HL-60/S4 treated with retinoic acid at 250 ng/mL for 4 days and 3 days (cell line): ENCODE measurements at regions not wholly inside any gene's neighbourhood (a gene's known extent, or its start where the extent isn't known, plus 50 kb on each side); places are given as distances from the start of the nearest gene placed in this dataset.
"Not testable (repeated sequence)": the region's sequence is repeated elsewhere in the genome, so short reads cannot be mapped to it uniquely, and the experiment has no call there.

ENCODE experiments used
- in situ Hi-C: fragments of 300-500 bp; cut with MboI; formaldehyde crosslinking; loops from 2 replicates; pipeline ENCODE4 v1.7.0; 2022; ENCODE audit warnings: low sequenced_read_pairs

DNA sequence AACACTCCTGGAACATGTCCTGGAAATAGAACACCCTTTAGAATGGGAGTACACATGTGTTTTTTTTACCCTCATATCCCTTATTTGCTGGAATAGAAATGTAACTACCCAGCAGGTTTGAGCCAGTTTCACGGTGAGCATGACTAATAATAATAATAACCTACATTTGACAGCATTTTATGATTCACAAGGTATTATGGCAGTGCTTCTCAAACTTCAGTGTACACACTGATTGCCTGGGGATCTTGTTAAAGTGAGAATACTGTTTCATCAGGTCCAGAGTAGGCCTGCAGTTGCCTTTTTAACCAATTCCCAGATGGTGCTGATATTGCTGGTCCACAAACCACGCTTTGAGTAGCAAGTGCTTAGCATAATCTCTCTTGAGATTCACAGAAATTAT lies 63.9 kb downstream of the NFKBIZ start:
- in situ Hi-C loops: no loop called here

DNA sequence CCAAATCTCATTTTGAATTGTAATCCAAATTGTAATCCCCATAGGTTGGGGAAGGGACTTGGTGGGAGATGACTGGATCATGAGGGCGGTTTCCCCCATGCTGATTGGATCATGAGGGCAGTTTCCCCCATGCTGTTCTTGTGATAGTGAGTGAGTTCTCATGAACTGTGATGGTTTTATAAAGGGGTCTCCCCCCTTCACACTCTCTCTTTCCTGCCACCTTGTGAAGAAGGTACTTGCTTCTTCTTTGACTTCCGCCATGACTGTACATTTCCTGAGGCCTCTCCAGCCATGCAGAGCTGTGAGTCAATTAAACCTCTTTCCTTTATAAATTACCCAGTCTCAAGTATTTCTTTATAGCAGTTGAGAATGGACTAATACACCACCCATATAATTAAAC lies 68.4 kb downstream of the NFKBIZ start:
- in situ Hi-C loops: not testable (repeated sequence)

DNA sequence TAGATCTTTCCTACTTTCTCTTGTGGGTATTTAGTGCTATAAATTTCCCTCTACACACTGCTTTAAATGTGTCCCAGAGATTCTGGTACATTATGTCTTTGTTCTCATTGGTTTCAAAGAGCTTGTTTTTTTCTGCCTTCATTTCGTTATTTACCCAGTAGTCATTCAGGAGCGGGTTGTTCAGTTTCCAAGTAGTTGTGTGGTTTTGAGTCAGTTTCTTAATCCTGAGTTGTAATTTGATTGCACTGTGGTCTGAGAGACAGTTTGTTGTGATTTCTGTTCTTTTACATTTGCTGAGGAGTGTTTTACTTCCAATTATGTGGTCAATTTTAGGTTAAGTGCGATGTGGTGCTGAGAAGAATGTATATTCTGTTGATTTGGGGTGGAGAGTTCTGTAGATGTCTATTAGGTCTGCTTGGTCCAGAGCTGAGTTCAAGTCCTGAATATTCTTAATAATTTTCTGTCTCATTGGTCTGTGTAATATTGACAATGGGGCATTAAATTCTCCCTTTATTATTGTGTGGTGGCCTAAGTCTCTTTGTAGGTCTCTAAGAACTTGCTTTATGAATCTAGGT lies 72.9 kb downstream of the NFKBIZ start:
- in situ Hi-C loops: not testable (repeated sequence)

DNA sequence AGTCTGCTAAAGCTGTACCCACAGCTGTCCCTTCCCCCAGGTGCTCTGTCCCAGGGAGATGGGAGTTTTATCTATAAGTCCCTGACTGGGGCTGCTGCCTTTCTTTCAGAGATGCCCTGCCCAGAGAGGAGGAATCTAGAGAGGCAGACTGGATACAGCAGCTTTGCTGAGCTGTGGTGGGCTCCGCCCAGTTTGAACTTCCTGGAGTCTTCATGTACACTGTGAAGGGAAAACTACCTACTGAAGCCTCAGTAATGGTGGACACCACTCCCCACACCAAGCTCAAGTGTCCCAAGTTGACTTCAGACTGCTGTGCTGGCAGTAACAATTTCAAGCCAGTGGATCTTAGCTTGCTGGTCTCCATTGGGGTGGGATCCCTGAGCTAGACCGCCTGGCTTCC lies 75.3 kb downstream of the NFKBIZ start:
- in situ Hi-C loops: not testable (repeated sequence)

DNA sequence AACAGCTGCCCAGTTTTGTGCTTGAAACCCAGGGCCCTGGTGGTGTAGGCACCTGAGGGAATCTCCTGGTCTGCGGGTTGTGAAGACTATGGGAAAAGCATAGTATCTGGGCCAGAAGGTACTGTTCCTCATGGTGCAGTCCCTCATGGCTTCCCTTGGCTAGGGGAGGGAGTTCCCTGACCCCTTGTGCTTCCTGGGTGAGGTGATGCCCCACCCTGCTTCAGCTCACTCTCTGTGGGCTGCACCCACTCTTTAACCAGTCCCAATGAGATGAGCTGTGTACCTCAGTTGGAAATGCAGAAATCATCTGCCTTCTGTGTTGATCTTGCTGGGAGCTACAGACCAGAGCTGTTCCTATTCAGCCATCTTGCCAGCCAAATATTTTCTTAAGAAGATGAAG lies 75.8 kb downstream of the NFKBIZ start:
- in situ Hi-C loops: not testable (repeated sequence)

DNA sequence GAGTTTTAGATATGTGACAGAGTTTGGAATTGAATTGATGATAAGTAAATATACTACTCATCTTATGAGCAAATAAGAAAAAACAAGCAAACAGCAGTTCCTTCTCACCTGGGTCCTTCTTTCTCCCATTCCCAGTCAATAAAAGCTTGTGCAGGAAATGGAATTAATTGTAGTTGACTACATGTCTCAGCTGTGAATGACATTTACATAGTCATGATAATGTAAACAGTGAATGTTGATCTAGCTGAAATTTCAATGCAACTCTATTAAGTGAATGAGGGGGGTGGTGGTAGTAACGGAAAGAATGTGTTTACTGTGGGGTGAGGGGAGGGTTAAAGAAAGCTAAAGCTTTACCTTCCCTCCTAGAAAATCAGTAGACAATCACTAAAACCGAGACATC lies 76.2 kb downstream of the NFKBIZ start:
- in situ Hi-C loops: no loop called here

DNA sequence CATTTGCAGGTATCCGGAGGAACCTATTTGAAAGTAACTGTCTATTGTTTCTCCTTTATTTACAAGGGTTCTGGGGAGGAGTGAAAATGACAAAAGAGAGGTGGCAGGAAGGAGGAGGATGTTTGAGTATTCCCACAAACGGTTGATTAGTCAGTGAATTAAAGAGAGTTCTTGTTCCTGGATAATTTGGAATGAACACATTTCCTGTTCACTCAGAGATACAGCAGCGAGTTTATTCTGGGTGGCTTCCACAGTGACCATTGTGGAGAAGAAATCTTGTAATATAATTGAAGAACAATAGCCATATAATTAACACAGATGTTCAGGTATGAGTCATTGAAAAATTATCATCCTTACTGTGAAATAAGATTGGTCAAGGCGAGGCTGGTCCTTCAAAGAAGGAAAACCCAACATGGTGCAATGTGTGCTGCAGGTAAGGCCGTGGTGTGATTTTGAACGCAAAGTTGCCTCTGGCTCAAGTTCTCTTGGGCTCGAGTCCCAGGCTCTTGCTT lies 77.3 kb downstream of the NFKBIZ start:
- in situ Hi-C loops: no loop called here

DNA sequence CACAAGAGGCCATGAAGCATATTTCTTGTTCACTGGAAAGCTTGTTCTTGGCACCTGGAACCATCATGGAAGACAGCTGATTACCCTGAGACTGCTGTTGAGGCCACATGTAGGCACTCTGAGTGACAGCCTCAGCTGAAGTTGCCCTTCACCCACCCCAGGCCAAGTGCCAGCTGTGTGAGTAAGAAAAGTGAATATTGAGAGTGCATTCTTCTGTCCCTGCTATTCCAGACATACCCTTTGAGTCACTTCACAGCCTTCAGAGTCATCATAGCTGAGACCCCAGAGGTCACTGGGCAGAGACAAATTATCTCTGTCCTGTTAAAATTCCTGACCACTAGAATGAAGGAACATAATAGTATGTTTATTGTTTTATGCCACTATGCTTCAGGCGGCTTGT lies 79.6 kb downstream of the NFKBIZ start:
- in situ Hi-C loops: no loop called here

DNA sequence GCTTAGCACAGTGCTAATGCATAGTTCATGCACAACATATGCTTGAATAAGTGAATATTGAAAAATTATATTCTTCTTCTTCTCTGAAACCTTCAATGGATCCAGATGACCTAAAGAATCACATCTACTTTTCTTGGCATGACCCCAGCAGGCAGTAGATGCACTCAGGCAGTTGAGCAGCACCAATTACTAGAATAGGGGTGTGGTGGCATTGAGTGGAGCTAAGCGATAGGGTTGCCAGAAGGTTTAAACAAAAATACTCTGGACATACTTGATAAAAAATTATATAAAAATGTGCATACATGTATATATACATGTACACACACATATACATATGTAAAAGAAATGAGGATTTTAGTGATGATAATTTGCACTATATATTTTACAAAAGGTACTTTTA lies 81.8 kb downstream of the NFKBIZ start:
- in situ Hi-C loops: no loop called here

DNA sequence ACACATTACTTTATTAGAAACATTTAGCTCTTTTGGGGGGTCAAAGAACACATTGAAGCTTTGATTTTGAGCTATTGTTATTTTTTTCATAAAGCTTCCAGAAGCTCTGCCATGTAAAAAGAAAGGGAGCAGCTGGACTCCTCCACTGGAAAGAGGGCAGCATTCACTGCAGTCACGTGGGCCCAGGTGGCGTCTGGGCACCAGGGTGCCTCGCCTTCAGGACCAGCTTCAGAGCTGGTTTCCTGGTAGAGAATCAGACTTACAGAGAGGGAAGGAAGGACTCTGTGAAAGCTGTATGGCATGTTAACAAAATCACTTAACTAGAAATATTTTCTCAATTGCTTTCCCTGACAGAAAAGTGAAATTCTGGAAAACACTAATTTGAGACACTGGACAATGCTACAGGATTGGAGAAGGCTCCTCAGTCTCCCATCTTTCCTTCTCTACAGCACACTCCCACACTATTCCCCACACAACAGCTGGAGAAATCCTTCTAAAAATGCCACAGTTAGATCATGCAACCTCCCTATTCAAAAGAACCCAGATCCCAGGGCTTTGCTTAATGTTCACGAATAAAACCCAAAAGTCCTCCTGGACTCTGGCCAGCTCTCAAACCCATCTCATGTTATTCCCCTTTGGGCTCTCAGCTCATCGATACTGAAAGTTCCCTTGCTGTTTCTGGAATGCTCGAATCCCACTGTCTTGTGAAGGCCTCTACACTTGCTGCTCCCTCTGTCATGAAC lies 83.2 kb downstream of the NFKBIZ start:
- in situ Hi-C loops: no loop called here

DNA sequence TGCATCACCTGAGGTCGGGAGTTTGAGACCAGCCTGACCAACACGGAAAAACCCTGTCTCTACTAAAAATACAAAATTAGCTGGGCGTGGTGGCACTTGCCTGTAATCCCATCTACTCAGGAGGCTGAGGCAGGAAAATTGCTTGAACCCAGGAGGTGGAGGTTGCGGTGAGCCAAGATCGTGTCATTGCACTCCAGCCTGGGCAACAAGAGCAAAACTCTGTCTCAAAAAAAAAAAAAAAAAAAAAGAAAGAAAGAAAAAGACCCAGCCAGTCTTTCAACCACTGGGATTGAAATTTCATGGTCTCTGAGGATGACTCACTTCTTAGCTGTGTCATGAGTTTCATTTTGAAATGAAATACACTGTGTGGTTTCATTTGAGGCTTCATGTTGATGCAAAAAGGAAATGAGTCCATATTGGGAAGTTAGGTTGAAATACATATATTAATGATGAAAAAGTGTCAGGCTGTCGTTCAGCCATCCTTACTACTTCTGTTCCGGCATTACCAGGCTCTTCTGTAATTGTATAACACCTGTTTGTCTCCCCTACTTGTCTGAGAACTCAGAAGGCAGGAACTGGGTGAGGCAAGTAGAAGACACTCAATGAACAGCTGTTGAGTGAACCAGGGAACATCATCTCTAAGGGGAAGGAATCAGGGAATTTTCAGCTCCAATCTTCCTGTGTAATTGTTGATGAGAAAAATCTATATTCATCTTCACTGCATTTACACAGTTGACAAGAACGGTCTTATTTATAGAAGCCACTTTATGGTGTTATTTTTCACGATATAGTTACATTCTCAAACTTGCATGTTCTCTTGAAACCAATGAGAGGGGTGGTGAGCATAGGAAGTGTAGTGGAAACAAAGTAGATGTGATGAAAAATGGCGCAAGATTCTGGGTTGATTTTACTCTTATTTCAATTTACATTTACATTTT lies 87.4 kb downstream of the NFKBIZ start:
- in situ Hi-C loops: no loop called here

DNA sequence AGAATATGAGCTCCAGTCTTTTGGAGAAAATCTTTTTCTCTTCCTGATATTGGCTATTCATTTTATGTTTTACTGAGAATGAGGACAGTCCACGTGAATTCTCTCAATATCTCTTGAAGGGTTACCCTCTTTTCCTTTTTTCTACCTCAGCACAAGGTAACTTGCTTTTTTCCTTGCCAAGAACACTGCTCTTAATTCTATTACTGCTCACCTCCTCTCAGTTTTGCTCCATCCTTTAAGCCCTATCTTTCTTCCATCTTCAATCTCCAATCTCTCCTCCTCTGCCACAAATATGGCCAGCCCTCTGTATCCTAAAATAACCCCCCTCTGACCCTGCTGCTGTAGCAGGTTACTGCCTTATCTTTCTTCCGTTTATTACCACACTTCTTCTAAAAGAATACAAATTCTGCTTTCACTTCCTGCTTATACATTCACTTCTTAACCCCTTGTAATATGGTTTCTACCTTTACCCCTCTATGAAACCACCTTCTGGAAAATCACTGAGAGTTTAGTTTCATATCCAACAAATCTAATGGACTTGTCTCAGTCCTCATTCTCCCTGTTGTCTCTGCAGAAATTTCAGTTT lies 89.0 kb downstream of the NFKBIZ start:
- in situ Hi-C loops: no loop called here

DNA sequence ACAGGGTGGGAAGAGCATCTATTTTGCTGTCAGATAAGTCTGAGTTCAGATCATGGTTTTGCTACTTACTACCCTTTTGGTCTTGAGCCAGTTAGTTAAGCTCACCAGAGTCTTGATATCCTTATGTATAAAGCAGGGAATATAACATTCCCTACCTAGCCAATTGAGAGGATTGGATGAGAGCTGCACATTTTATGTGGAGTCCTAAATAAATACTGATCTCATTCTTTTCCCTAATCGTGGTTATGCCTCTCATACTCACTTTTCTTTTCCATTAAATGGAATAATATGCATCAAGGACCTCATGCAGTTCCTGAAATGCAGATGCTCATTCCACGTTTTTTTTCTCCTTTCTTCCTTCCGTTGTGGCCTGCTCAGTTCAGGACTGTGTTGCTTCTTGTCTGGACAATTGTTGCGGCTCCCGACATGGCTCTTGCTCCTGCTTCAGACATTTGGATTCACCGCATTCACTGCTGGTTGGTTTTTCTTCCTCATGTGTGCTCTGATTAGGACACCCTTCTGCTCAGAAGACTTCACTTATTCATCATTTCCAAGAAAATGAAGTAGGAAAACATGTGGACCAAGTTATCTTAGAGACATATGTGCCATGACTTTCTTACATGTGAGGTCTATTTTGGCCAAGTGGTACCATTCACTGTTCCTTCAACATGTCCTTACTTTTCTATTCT lies 90.2 kb downstream of the NFKBIZ start:
- in situ Hi-C loops: no loop called here

DNA sequence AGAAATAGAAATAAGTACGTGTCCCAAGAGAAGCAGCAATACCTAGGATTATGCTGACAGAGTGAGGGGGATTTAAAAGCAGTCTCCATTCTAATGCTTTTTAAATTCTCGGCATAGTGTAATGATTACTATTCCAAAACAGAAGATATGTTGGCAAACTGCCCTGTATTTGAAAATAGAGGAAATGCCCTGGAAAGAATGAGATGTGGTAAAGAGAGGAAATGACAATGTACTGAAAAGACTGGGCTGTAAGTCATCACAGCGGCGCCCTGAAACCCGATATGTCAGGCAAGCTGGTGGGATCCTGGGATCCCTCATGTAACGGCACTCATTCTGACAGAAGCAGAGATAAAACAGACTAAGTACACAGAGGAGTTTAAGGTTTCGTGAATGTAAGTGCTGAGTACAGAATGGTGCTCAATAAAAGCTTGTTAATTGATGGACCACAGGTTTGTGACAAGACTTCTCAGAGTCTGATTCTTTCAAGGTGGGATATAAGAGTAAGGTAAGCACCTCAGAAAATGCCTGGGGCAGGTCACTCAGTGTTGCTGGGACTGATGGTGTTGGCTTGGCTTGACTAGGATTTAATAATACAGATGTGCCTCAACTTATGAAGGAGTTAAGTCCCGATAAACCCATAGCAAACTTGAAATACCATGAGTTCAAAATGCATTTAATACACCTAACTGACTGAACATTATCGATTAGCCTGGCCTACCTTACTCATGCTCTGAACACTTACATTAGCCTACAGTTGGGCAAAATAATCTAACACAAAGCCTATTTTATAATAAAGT lies 91.4 kb downstream of the NFKBIZ start:
- in situ Hi-C loops: no loop called here

DNA sequence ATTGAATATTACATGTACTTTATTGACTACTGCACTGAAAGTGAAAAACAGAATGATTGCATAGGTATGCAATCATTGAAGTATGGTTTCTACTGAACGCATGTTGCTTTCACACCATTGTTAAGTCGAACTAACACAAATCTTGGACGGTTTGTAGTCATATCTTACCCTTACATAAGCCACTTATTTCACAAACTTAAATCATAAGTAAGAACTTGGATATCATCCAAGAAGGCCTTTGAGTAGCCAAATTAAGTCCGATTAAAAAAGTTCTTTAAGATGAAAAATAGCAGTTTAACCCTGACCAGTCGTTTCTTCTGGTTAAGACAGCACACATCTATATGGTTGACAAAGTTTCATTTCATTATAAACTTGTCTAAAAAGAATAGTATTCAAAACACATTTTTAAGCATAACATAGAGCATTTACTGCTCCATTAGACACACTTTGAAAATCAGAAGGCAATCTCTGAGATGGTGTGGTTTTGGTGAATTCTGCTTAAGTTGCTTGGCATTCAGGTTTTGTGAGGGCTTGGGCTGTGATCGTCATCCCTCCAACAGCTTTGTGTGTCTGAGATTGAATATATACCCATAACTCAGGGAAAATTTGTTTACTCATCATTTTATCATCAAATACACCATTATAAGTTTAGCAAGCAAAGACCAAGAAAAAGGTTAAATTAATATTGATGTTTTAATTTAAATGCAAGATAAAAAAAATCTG lies 92.2 kb downstream of the NFKBIZ start:
- in situ Hi-C loops: no loop called here

DNA sequence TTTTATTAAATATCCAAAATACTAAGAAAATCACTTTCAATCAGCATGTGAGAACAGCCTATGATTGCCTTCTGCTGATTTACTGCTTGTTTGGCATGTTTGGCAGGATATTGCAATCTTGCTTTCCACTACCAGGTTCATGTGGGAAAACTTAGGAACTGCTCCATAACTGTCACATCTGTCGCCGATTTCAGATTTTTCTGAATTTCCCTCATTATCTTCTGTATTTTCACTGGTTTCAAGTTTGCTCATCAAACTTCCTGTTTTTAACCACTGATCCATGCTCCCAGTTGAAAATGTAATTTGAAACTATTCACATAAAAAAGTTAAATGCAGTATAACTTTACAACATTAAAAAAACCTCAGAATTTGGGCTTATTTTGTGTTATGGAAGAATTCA lies 93.0 kb downstream of the NFKBIZ start:
- in situ Hi-C loops: no loop called here

DNA sequence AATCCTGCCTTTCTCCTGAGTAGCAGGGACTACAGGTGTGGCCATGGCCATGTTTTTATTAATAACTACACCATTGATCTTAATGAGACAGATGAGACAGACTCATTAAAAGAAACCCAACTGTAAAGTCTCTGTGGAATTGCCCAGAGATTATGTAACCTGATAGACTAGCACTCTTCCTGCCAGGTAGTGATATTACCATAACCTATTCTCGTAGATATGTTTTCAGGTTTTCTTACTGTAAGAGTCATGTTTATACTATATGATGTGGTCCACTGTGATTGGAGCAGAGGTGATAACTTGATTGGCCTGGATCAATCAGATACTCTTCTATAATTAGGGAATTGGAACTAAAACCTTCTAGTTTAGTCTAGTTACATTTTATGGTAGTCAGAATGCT lies 93.7 kb downstream of the NFKBIZ start:
- in situ Hi-C loops: no loop called here

DNA sequence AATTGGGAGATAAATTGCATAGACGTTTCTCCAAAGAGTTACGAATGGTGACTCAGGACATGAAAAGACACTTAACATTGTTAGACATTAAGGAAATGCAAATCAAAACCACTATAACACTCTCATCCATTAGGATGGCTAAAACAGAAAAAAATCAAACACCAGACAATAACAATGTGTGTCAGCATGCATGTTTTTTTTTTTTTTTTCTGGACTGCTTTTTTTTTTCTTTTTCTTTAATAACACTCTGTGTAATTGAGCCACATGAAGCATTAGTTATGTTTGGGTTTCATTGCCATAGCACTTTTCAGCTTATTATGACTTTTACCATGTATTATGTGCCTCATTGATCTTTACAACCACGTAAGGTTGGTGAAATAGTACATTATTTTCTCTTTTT lies 95.0 kb downstream of the NFKBIZ start:
- in situ Hi-C loops: no loop called here

DNA sequence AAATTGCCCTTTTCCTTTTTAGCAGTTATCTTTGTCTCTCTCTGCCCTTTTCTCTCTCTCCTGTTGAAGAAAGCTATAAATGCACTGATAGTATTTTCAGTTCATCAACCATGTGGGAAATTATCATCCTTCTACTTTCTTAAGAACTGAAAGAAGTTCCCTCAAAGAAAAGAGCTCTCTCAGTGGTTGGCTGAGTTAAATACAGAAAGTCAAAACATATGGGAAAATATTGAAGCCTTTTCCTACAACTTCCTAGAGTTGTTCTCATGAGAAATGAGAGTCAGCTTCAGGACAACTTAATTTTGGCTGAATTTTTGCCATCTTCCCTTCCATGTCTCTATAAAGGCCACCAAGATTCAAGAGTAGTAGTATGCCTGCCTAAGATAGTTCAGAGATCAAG lies 96.7 kb downstream of the NFKBIZ start:
- in situ Hi-C loops: no loop called here
